Bronchial epithelial cell (primary cell): ENCODE measurements at regions not wholly inside any gene's neighbourhood (a gene's known extent, or its start where the extent isn't known, plus 50 kb on each side); places are given as distances from the start of the nearest gene placed in this dataset.

Experiments
- DNase-seq: peaks from one replicate; pipeline ENCODE4 v3.0.0-alpha.2; 2010; ENCODE audit warnings: low read depth
- FAIRE-seq: peaks from 2 replicates; lab custom pipeline; 2011; peaks lifted over from hg19 to GRCh38; lab: Jason Lieb, UNC
- H3K27me3 ChIP-seq: 2 replicates; pipeline ENCODE4 v1.5.1; 2011; ENCODE audit warnings: low read length; ENCODE audit not compliant: control insufficient read depth, insufficient read depth
- H3K36me3 ChIP-seq: 2 replicates; pipeline ENCODE4 v1.5.1; 2011; ENCODE audit warnings: low read length; ENCODE audit not compliant: control insufficient read depth, insufficient read depth
- H3K4me3 ChIP-seq: 2 replicates; pipeline ENCODE4 v1.5.1; 2011; ENCODE audit warnings: mild to moderate bottlenecking, low read depth, low read length, control low read depth
- CTCF ChIP-seq: IDR thresholded peaks from 2 replicates; pipeline ENCODE4 v1.5.1; 2011; ENCODE audit warnings: mild to moderate bottlenecking, moderate library complexity, low read length, control low read depth, inconsistent platforms; ENCODE audit not compliant: insufficient read depth, severe bottlenecking

GRCh38 chr3:19093084-19093483, 55.2 kb upstream of the KCNH8 start:
- no peak for DNase-seq
- no peak for TF ChIP-seq CTCF
- no peaks in the 10 kb centered on the region for H3K36me3 ChIP-seq
- H3K4me3 ChIP-seq = no peak overlapping the region
- no peak for FAIRE-seq
- H3K27me3 ChIP-seq = no peaks in the 10 kb centered on the region

- Histone ChIP-seq H3K27me3 (no peaks in the 10 kb centered on the region), H3K4me3 (no peak overlapping the region), H3K36me3 (no peaks in the 10 kb centered on the region)
- FAIRE-seq (no peak), DNase-seq (no peak)
- TF ChIP-seq CTCF = no peak
Measured at GRCh38 chr3:19077388-19077787, 70.9 kb upstream of the KCNH8 start.

GRCh38 chr3:19075037-19075436, 73.3 kb upstream of the KCNH8 start:
- no peaks in the 10 kb centered on the region for H3K27me3 ChIP-seq
- no peak overlapping the region for H3K4me3 ChIP-seq
- H3K36me3 ChIP-seq = no peaks in the 10 kb centered on the region
- DNase-seq (no peak), FAIRE-seq (no peak)
- TF ChIP-seq CTCF = no peak

GRCh38 chr3:19074257-19074900, 73.9 kb upstream of the KCNH8 start:
- Histone ChIP-seq H3K27me3 (no peaks in the 10 kb centered on the region), H3K4me3 (no peak overlapping the region), H3K36me3 (no peaks in the 10 kb centered on the region)
- no peak for TF ChIP-seq CTCF
- DNase-seq = peak; percentile 18
- FAIRE-seq = no peak

GRCh38 chr3:19073341-19074105, 74.8 kb upstream of the KCNH8 start:
- Histone ChIP-seq H3K36me3 (no peaks in the 10 kb centered on the region), H3K27me3 (no peaks in the 10 kb centered on the region), H3K4me3 (no peak overlapping the region)
- no peak for TF ChIP-seq CTCF
- no peak for FAIRE-seq
- no peak for DNase-seq
